GM12878 (cell line): ENCODE measurements at regions not wholly inside any gene's neighbourhood (a gene's known extent, or its start where the extent isn't known, plus 50 kb on each side); places are given as distances from the start of the nearest gene placed in this dataset.

Source experiments
- BCL11A ChIP-seq: IDR thresholded peaks from 2 replicates; pipeline ENCODE4 v1.6.1; 2011; ENCODE audit warnings: low read depth, low read length
- BMI1 ChIP-seq: fragments of 450-650 bp; IDR thresholded peaks from 2 replicates; pipeline ENCODE4 v1.6.1; 2016; ENCODE audit warnings: mild to moderate bottlenecking, moderate library complexity, borderline replicate concordance
- CBFB ChIP-seq: IDR thresholded peaks from 2 replicates; pipeline ENCODE4 v1.6.1; 2016; ENCODE audit warnings: antibody characterized with exemption, low read depth
- CUX1 ChIP-seq: IDR thresholded peaks from 2 replicates; pipeline ENCODE4 v1.6.1; 2012; ENCODE audit warnings: improper control_type of control experiment, low read depth, low read length; ENCODE audit not compliant: insufficient replicate concordance
- DPF2 ChIP-seq: fragments of 450-650 bp; IDR thresholded peaks from 2 replicates; pipeline ENCODE4 v1.6.1; 2017; ENCODE audit warnings: mild to moderate bottlenecking
- E2F8 ChIP-seq: fragments of 450-650 bp; IDR thresholded peaks from 2 replicates; pipeline ENCODE4 v1.6.1; 2018; ENCODE audit warnings: mild to moderate bottlenecking, low read depth, moderate library complexity; ENCODE audit not compliant: partially characterized antibody
- GABPA ChIP-seq: IDR thresholded peaks from 2 replicates; pipeline ENCODE4 v1.6.1; 2014; ENCODE audit warnings: antibody characterized with exemption, low read depth, mild to moderate bottlenecking, inconsistent platforms
- IRF4 ChIP-seq: IDR thresholded peaks from 2 replicates; pipeline ENCODE4 v1.6.1; 2011; ENCODE audit warnings: low read depth, low read length
- JUND ChIP-seq: IDR thresholded peaks from 2 replicates; pipeline ENCODE4 v1.6.1; 2012; ENCODE audit warnings: low read depth, mild to moderate bottlenecking, low read length, improper control_type of control experiment, moderate library complexity
- MTA2 ChIP-seq: fragments of 450-650 bp; IDR thresholded peaks from 2 replicates; pipeline ENCODE4 v1.6.1; 2016; ENCODE audit warnings: low read depth, mild to moderate bottlenecking, moderate library complexity
- NFIC ChIP-seq: IDR thresholded peaks from 2 replicates; pipeline ENCODE4 v1.6.1; 2012; ENCODE audit warnings: low read depth, mild to moderate bottlenecking, inconsistent platforms, low read length, moderate library complexity
- NFXL1 ChIP-seq: fragments of 450-650 bp; IDR thresholded peaks from 2 replicates; pipeline ENCODE4 v1.6.1; 2017; ENCODE audit warnings: antibody characterized with exemption, mild to moderate bottlenecking, borderline replicate concordance
- NR2F1 ChIP-seq: fragments of 450-650 bp; conservative IDR thresholded peaks from 2 replicates; pipeline ENCODE4 v1.6.1; 2017; ENCODE audit warnings: mild to moderate bottlenecking
- PAX5 ChIP-seq: IDR thresholded peaks from 2 replicates; pipeline ENCODE4 v1.6.1; 2011; ENCODE audit warnings: low read depth, low read length, borderline replicate concordance
- RAD21 ChIP-seq: IDR thresholded peaks from 2 replicates; pipeline ENCODE4 v1.6.1; 2011; ENCODE audit warnings: mild to moderate bottlenecking, low read depth, low read length, moderate library complexity; ENCODE audit not compliant: insufficient read depth
- RELA ChIP-seq: fragments of 450-650 bp; IDR thresholded peaks from 2 replicates; pipeline ENCODE4 v1.8.0; 2014; ENCODE audit warnings: borderline replicate concordance; ENCODE audit not compliant: partially characterized antibody
- RELB ChIP-seq: fragments of 450-650 bp; IDR thresholded peaks from 2 replicates; pipeline ENCODE4 v1.6.1; 2017; ENCODE audit warnings: low read depth, mild to moderate bottlenecking, moderate library complexity
- SUPT20H ChIP-seq: IDR thresholded peaks from 2 replicates; pipeline ENCODE4 v1.6.1; 2011; ENCODE audit warnings: low read depth, mild to moderate bottlenecking, low read length, moderate library complexity, borderline replicate concordance; ENCODE audit not compliant: control insufficient read depth
- TARDBP ChIP-seq: IDR thresholded peaks from 2 replicates; pipeline ENCODE4 v1.6.1; 2016; ENCODE audit warnings: borderline replicate concordance
- YBX1 ChIP-seq: fragments of 450-650 bp; IDR thresholded peaks from 2 replicates; pipeline ENCODE4 v1.6.1; 2016; ENCODE audit warnings: antibody characterized with exemption
- ZBED1 ChIP-seq: IDR thresholded peaks from 2 replicates; pipeline ENCODE4 v1.6.1; 2016; ENCODE audit warnings: borderline replicate concordance
- ZNF207 ChIP-seq: fragments of 450-650 bp; IDR thresholded peaks from 2 replicates; pipeline ENCODE4 v1.6.1; 2014; ENCODE audit warnings: antibody characterized with exemption, mild to moderate bottlenecking, borderline replicate concordance
- ZNF622 ChIP-seq: fragments of 450-650 bp; IDR thresholded peaks from 2 replicates; pipeline ENCODE4 v1.6.1; 2017; ENCODE audit warnings: mild to moderate bottlenecking, inconsistent platforms

GRCh38 chrX:38923451-38923969 lies 122.3 kb downstream of the MID1IP1 start (continued):
- TF ChIP-seq CUX1 (peak; percentile 34), BMI1 (no peak), MTA2 (peak; percentile 76), ZNF207 (no peak), BCL11A (0 out of 2 replicates have a peak, but pooled peaks have one; percentile 16), IRF4 (peak; percentile 59; the same call in 1 of the 2 replicates), CBFB (peak; percentile 81), TARDBP (no peak), GABPA (no peak), E2F8 (no peak), SUPT20H (no peak), NFIC (0 out of 2 replicates have a peak, but pooled peaks have one; percentile 61), NR2F1 (peak; percentile 88), RELA (peak; percentile 53), JUND (no peak), NFXL1 (no peak), YBX1 (no peak), ZNF622 (no peak), RELB (peak; percentile 83), PAX5 (peak; percentile 20; the same call in 1 of the 2 replicates), ZBED1 (no peak), RAD21 (no peak), DPF2 (peak; percentile 66; the same call in 1 of the 2 replicates)
